HG03196 (cell line): ENCODE measurements at regions not wholly inside any gene's neighbourhood (a gene's known extent, or its start where the extent isn't known, plus 50 kb on each side); places are given as distances from the start of the nearest gene placed in this dataset.
"Not testable (repeated sequence)": the region's sequence is repeated elsewhere in the genome, so short reads cannot be mapped to it uniquely, and the experiment has no call there.

ENCODE experiments used
- ATAC-seq: cut with Tn5 transposase; IDR thresholded peaks from one replicate; pipeline ENCODE4 v1.9.1; 2021; ENCODE audit not compliant: unreplicated experiment

GRCh38 chr16:16448423-16448822 is 69.5 kb downstream of the NPIPA7 start:
- not testable (repeated sequence) for ATAC-seq

- ATAC-seq: not testable (repeated sequence)
Observed at GRCh38 chr16:16449712-16450237, 70.8 kb downstream of the NPIPA7 start.

- not testable (repeated sequence) for ATAC-seq
Observed at GRCh38 chr16:16451721-16452410, 72.9 kb downstream of the NPIPA7 start.

- ATAC-seq: not testable (repeated sequence)
Observed at GRCh38 chr16:16458579-16458978, 79.6 kb downstream of the NPIPA7 start.

GRCh38 chr16:16463792-16464191 is 84.9 kb downstream of the NPIPA7 start:
- ATAC-seq: not testable (repeated sequence)

- not testable (repeated sequence) for ATAC-seq
Observed at GRCh38 chr16:16488919-16489318, 110.0 kb downstream of the NPIPA7 start.

GRCh38 chr16:16489466-16489865 is 110.5 kb downstream of the NPIPA7 start:
- ATAC-seq: not testable (repeated sequence)

GRCh38 chr16:16494114-16494513 is 115.2 kb downstream of the NPIPA7 start:
- ATAC-seq: not testable (repeated sequence)

- ATAC-seq: not testable (repeated sequence)
Observed at GRCh38 chr16:16494998-16495397, 116.1 kb downstream of the NPIPA7 start.

GRCh38 chr16:16499875-16500274 is 120.9 kb downstream of the NPIPA7 start:
- ATAC-seq: not testable (repeated sequence)

- ATAC-seq: not testable (repeated sequence)
Observed at GRCh38 chr16:16507041-16507440, 128.1 kb downstream of the NPIPA7 start.

GRCh38 chr16:16508344-16508743 is 129.4 kb downstream of the NPIPA7 start:
- ATAC-seq: not testable (repeated sequence)

GRCh38 chr16:16519395-16519794 is 140.5 kb downstream of the NPIPA7 start:
- ATAC-seq: not testable (repeated sequence)

GRCh38 chr16:16521239-16522002 is 142.5 kb downstream of the NPIPA7 start:
- not testable (repeated sequence) for ATAC-seq

GRCh38 chr16:16526998-16527397 is 148.1 kb downstream of the NPIPA7 start:
- ATAC-seq: not testable (repeated sequence)

GRCh38 chr16:16530744-16531143 is 151.8 kb downstream of the NPIPA7 start:
- not testable (repeated sequence) for ATAC-seq

- not testable (repeated sequence) for ATAC-seq
Observed at GRCh38 chr16:16535565-16535964, 156.6 kb downstream of the NPIPA7 start.

GRCh38 chr16:16536151-16536550 is 157.2 kb downstream of the NPIPA7 start:
- not testable (repeated sequence) for ATAC-seq

GRCh38 chr16:16549710-16550109 is 170.8 kb downstream of the NPIPA7 start:
- not testable (repeated sequence) for ATAC-seq

- ATAC-seq: not testable (repeated sequence)
Observed at GRCh38 chr16:16550824-16551223, 171.9 kb downstream of the NPIPA7 start.

- ATAC-seq: not testable (repeated sequence)
Observed at GRCh38 chr16:16552819-16553340, 173.9 kb downstream of the NPIPA7 start.
